ENCODE measurements at regions not wholly inside any gene's neighbourhood (a gene's known extent, or its start where the extent isn't known, plus 50 kb on each side); places are given as distances from the start of the nearest gene placed in this dataset.

- TF ChIP-seq POLR2A (IDR thresholded peaks at IDR 0.05), result no peak
- no peak for TF ChIP-seq CTCF (IDR thresholded peaks at IDR 0.05)
Measured at GRCh38 chr5:34539183-34539582, 116.9 kb upstream of the RAI14 start.

Data from right lobe of liver (tissue), 4 donors.